ENCODE measurements at regions not wholly inside any gene's neighbourhood (a gene's known extent, or its start where the extent isn't known, plus 50 kb on each side); places are given as distances from the start of the nearest gene placed in this dataset.

DNA sequence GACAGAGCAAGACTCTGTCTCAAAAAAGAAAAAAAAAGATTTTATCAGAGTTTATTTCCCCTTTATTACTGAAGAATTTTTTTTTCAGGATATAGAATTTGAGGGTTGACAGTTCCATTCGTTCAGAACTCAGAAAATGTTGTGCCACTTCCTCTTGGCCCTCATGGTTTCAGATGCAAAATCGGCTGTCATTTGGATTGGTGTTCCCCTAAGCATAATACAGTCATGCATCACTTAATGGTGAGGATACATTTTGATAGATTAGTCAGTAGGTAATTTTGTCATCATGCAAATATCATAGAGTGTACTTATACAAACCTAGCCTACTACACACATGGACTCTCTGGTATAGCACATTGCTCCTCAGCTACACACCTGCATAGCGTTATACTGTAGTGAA is 263.9 kb upstream of the RTL1 start:
- Histone ChIP-seq H4K20me1 (ENCODE audit: insufficient read depth, low read length) (no peaks in the 10 kb centered on the region), H3K79me2 (ENCODE audit: low read length) (no peaks in the 10 kb centered on the region), H3K4me2 (ENCODE audit: low read length) (no peak overlapping the region), H3K36me3 (replicated peaks; ENCODE audit: low read depth, low read length) (no peaks in the 10 kb centered on the region), H2AFZ (ENCODE audit: low read depth, low read length) (no peak overlapping the region), H3K4me1 (ENCODE audit: low read length) (no peaks in the 10 kb centered on the region), H3K4me3 (ENCODE audit: low read length) (no peak overlapping the region), H3K9ac (ENCODE audit: low read length) (no peak overlapping the region), H3K27me3 (ENCODE audit: low read depth, low read length) (no peaks in the 10 kb centered on the region), H3K27ac (ENCODE audit: low read length) (no peak overlapping the region), H3K9me3 (ENCODE audit: insufficient read depth, low read length) (peaks cover 4% of the 10 kb centered on the region; the same call in 1 of the 2 replicates)
- TF ChIP-seq CTCF (IDR thresholded peaks at IDR 0.05; ENCODE audit: low read depth, low read length), result no peak
- no peak for TF ChIP-seq EZH2phosphoT487 (IDR thresholded peaks at IDR 0.05; ENCODE audit: low read depth)

- Histone ChIP-seq H2AFZ (ENCODE audit: low read depth, low read length) (no peak overlapping the region), H3K9ac (ENCODE audit: low read length) (no peak overlapping the region), H3K27ac (ENCODE audit: low read length) (no peak overlapping the region), H3K4me1 (ENCODE audit: low read length) (no peaks in the 10 kb centered on the region), H3K9me3 (ENCODE audit: insufficient read depth, low read length) (peaks cover 4% of the 10 kb centered on the region; the same call in 1 of the 2 replicates), H3K79me2 (ENCODE audit: low read length) (no peaks in the 10 kb centered on the region), H4K20me1 (ENCODE audit: insufficient read depth, low read length) (no peaks in the 10 kb centered on the region), H3K27me3 (ENCODE audit: low read depth, low read length) (no peaks in the 10 kb centered on the region), H3K4me2 (ENCODE audit: low read length) (no peak overlapping the region), H3K36me3 (replicated peaks; ENCODE audit: low read depth, low read length) (no peaks in the 10 kb centered on the region), H3K4me3 (ENCODE audit: low read length) (no peak overlapping the region)
- no peak for TF ChIP-seq EZH2phosphoT487 (IDR thresholded peaks at IDR 0.05; ENCODE audit: low read depth)
- no peak for TF ChIP-seq CTCF (IDR thresholded peaks at IDR 0.05; ENCODE audit: low read depth, low read length)
Measured at GRCh38 chr14:101169267-101169666, 265.7 kb upstream of the RTL1 start.

- Histone ChIP-seq H3K9me3 (ENCODE audit: insufficient read depth, low read length) (peaks cover 4% of the 10 kb centered on the region; the same call in 1 of the 2 replicates), H3K79me2 (ENCODE audit: low read length) (no peaks in the 10 kb centered on the region), H3K27ac (ENCODE audit: low read length) (no peak overlapping the region), H3K4me2 (ENCODE audit: low read length) (no peak overlapping the region), H3K4me3 (ENCODE audit: low read length) (no peak overlapping the region), H4K20me1 (ENCODE audit: insufficient read depth, low read length) (no peaks in the 10 kb centered on the region), H3K27me3 (ENCODE audit: low read depth, low read length) (no peaks in the 10 kb centered on the region), H2AFZ (ENCODE audit: low read depth, low read length) (no peak overlapping the region), H3K4me1 (ENCODE audit: low read length) (no peaks in the 10 kb centered on the region), H3K36me3 (replicated peaks; ENCODE audit: low read depth, low read length) (no peaks in the 10 kb centered on the region), H3K9ac (ENCODE audit: low read length) (no peak overlapping the region)
- TF ChIP-seq EZH2phosphoT487 (IDR thresholded peaks at IDR 0.05; ENCODE audit: low read depth) (no peak), CTCF (IDR thresholded peaks at IDR 0.05; ENCODE audit: low read depth, low read length) (no peak)
Measured at GRCh38 chr14:101171650-101172049, 268.1 kb upstream of the RTL1 start.

GRCh38 chr14:101173698-101174521 is 270.4 kb upstream of the RTL1 start:
- no peak overlapping the region for H3K27ac ChIP-seq (ENCODE audit: low read length)
- TF ChIP-seq CTCF (IDR thresholded peaks at IDR 0.05; ENCODE audit: low read depth, low read length) (no peak), EZH2phosphoT487 (IDR thresholded peaks at IDR 0.05; ENCODE audit: low read depth) (no peak)
- no peak overlapping the region for H3K9ac ChIP-seq (ENCODE audit: low read length)

More at GRCh38 chr14:101173698-101174521, 270.4 kb upstream of the RTL1 start:
- H4K20me1 ChIP-seq (ENCODE audit: insufficient read depth, low read length), result no peaks in the 10 kb centered on the region
- H3K9me3 ChIP-seq (ENCODE audit: insufficient read depth, low read length), result no peaks in the 10 kb centered on the region
- no peak overlapping the region for H3K4me2 ChIP-seq (ENCODE audit: low read length)
- H3K79me2 ChIP-seq (ENCODE audit: low read length), result no peaks in the 10 kb centered on the region
- no peak overlapping the region for H3K4me3 ChIP-seq (ENCODE audit: low read length)
- no peaks in the 10 kb centered on the region for H3K27me3 ChIP-seq (ENCODE audit: low read depth, low read length)
- no peak overlapping the region for H2AFZ ChIP-seq (ENCODE audit: low read depth, low read length)
- no peaks in the 10 kb centered on the region for H3K36me3 ChIP-seq (replicated peaks; ENCODE audit: low read depth, low read length)
- H3K4me1 ChIP-seq (ENCODE audit: low read length), result no peaks in the 10 kb centered on the region

All from OCI-LY3 (cell line).